ENCODE measurements at regions not wholly inside any gene's neighbourhood (a gene's known extent, or its start where the extent isn't known, plus 50 kb on each side); places are given as distances from the start of the nearest gene placed in this dataset.

DNA sequence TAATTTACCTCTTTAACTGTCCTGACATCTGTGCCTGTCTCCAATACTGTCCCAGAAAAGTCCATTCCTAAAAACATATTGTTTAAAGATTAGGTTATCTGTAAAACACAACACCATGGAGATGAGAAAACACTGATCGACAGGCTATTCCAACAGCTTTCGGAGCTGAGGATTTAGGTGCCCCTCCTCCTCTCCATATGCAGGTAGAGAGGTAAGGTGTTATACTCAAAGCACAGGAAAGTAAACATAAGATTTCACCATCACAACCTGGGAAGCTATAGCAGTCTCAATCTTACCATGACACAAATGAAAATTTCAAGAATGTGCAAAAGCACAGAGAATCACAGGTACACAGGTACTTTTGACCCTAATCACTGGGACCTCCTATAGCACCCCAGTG is 60.9 kb upstream of the RASAL2 start:
- no peaks in the 10 kb centered on the region for H3K27me3 ChIP-seq
- H3K9me3 ChIP-seq: no peaks in the 10 kb centered on the region
- DNase-seq: no peak
- WGBS, 4 donors: 59 to 70% (median 67%) methylated on average over 2 of the region's 2 CpGs
- intact Hi-C loops (cut with DNase I): loop anchor here (2.0 to 10.0 kb wide), 13 partner anchors 59 to 472 kb away; partner anchors contain the start of gene RASAL2 (in 4 of the 10)
- peaks cover 0 to 16% (median 0%) of the 10 kb centered on the region in 9 donors for H3K36me3 ChIP-seq
- ATAC-seq: no peak
- H3K4me3 ChIP-seq: no peak overlapping the region
- peaks cover 0 to 65% (median 12%) of the 10 kb centered on the region in 12 donors for H3K4me1 ChIP-seq
- H3K27ac ChIP-seq: peak overlapping the region in 3 of 12 donors; percentile 11 to 20 (median 13)
- no peak for TF ChIP-seq POLR2A (IDR thresholded peaks at IDR 0.05)
- TF ChIP-seq CTCF (IDR thresholded peaks at IDR 0.05): no peak

- 33 to 53% (median 42%) methylated on average over 2 of the region's 2 CpGs for WGBS, 4 donors
- intact Hi-C loops (cut with DNase I): loop anchor here (5.0 to 10.0 kb wide), 13 partner anchors 58 to 470 kb away; partner anchors contain the start of gene RASAL2 (in 5 of the 10)
- Histone ChIP-seq H3K36me3 (peaks cover 0 to 16% (median 0%) of the 10 kb centered on the region in 9 donors), H3K4me1 (peaks cover 0 to 56% (median 11%) of the 10 kb centered on the region in 12 donors), H3K27me3 (no peaks in the 10 kb centered on the region), H3K4me3 (no peak overlapping the region), H3K9me3 (no peaks in the 10 kb centered on the region), H3K27ac (peak overlapping the region in 10 of 12 donors; percentile 21 to 71 (median 46))
- TF ChIP-seq CTCF (IDR thresholded peaks at IDR 0.05) (no peak), POLR2A (IDR thresholded peaks at IDR 0.05) (no peak)
- DNase-seq (no peak), ATAC-seq (peak in 2 of 4 donors; percentile 33 to 48)
These were observed 59.2 kb upstream of the RASAL2 start for GRCh38 chr1:178034676-178035075.

DNA sequence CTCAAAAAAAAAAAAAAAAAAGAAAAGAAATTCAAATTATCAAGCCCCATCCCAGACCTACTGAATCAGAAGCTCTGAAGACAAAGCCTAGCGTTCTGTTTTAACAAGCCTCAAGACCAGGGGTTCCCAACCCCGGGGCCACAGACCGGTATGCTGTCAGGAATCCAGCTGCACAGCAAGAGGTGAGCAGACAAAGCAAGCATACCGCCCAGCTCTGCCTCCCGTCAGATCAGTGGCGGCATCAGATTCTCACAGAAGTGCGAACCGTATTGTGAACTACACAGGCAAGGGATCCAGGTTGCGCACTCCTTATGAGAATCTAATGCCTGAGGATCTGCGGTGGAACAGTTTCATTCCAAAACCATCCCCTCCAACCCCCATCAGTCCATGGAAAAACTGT is 57.8 kb upstream of the RASAL2 start:
- Histone ChIP-seq H3K4me1 (peaks cover 0 to 53% (median 11%) of the 10 kb centered on the region in 12 donors), H3K4me3 (no peak overlapping the region), H3K36me3 (peaks cover 0 to 6% (median 0%) of the 10 kb centered on the region in 9 donors), H3K27me3 (no peaks in the 10 kb centered on the region), H3K9me3 (no peaks in the 10 kb centered on the region), H3K27ac (peak overlapping the region in 1 of 12 donors; percentile 36)
- 94 to 97% (median 96%) methylated on average over 10 of the region's 10 CpGs for WGBS, 4 donors
- ATAC-seq (no peak), DNase-seq (no peak)
- no peak for TF ChIP-seq CTCF (IDR thresholded peaks at IDR 0.05)
- TF ChIP-seq POLR2A (IDR thresholded peaks at IDR 0.05): no peak
- intact Hi-C loops (cut with DNase I): loop anchor here in 7 of 10 donors (5.0 to 10.0 kb wide), 8 partner anchors 56 to 469 kb away; partner anchors contain the start of gene RASAL2 (in 4 of the 7)

DNA sequence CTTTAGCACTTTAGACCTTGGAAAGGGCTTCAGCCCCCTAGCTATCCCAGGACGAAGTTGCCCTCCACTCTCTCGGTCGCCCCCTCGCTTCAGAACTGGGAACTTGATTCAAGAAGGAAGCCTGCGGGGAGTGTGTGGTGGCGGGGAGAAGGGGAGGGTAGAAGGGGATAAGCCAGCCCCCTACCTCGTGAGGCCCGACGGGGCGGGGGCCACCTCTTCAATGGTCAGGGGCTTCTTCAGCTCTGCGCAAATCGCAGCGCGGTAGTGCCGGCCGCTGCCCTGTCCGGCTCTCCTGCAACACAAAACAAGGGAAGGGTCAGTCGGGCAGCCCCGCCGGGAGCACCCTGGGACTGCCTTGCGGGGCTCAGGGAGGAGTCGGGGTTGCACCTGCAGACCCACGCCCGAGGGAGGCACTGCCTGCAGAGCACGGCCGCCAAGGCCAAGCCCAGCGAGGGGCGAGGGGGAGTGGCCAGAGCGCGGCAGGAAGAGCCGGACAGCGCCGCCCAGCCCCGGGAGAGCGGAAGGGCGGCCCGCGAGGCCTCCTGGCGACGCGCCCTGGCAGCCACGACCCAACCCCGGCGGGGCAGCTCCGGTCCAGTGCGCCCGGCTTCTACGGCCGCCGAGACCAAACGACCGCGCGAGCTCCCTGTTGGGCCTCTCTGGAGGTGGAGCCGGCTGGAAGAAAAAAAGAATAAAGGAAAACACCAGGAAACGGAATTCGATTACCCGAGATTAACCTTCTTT is 56.2 kb upstream of the RASAL2 start:
- Histone ChIP-seq H3K36me3 (peaks cover 0 to 3% (median 0%) of the 10 kb centered on the region in 9 donors), H3K27ac (peak overlapping the region; percentile 61 to 94 (median 86)), H3K9me3 (no peaks in the 10 kb centered on the region), H3K4me3 (peak overlapping the region; percentile 61 to 97 (median 78)), H3K27me3 (no peaks in the 10 kb centered on the region), H3K4me1 (peaks cover 0 to 44% (median 9%) of the 10 kb centered on the region in 12 donors)
- peak in 1 of 2 donors; percentile 66 for TF ChIP-seq POLR2A (IDR thresholded peaks at IDR 0.05)
- TF ChIP-seq CTCF (IDR thresholded peaks at IDR 0.05): peak; percentile 20 to 71 (median 56)
- intact Hi-C loops (cut with DNase I): loop anchor here in 8 of 10 donors (1.0 to 10.0 kb wide), 9 partner anchors 55 to 467 kb away; partner anchors contain the start of gene RASAL2 (in 5 of the 8)
- peak; percentile 89 to 99 (median 98) for ATAC-seq
- DNase-seq: peak; percentile 91 to 95 (median 94)
- WGBS, 4 donors: 4 to 7% (median 4%) methylated on average over 37 to 58 of the region's 58 CpGs
